ENCODE measurements at regions not wholly inside any gene's neighbourhood (a gene's known extent, or its start where the extent isn't known, plus 50 kb on each side); places are given as distances from the start of the nearest gene placed in this dataset.

DNA sequence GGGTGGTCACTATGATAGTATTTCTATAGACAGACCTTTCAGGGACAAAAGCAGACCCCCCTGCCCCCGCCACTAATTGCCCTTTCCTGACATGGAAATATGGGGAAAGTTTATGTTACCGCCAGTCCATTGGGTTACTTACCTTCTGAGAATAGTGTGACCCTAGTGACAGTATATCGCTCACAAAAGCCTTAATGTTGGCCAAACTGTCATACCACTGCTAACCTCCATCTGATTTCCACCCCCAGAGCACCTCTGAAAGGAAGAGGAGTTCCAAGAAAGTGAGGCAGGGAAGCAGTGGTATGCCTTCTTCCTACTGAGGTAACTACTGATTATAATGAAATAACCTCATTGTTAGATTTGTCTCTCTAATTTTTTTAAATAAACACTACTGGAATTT lies 67.5 kb upstream of the CCDC91 start:
- DNase-seq (no peak), ATAC-seq (ENCODE audit: low read depth) (no peak)
- TF ChIP-seq, protein P1, sequence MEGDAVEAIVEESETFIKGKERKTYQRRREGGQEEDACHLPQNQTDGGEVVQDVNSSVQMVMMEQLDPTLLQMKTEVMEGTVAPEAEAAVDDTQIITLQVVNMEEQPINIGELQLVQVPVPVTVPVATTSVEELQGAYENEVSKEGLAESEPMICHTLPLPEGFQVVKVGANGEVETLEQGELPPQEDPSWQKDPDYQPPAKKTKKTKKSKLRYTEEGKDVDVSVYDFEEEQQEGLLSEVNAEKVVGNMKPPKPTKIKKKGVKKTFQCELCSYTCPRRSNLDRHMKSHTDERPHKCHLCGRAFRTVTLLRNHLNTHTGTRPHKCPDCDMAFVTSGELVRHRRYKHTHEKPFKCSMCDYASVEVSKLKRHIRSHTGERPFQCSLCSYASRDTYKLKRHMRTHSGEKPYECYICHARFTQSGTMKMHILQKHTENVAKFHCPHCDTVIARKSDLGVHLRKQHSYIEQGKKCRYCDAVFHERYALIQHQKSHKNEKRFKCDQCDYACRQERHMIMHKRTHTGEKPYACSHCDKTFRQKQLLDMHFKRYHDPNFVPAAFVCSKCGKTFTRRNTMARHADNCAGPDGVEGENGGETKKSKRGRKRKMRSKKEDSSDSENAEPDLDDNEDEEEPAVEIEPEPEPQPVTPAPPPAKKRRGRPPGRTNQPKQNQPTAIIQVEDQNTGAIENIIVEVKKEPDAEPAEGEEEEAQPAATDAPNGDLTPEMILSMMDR (IDR thresholded peaks at IDR 0.05) = no peak
- intact Hi-C loops (cut with micrococcal nuclease) = no loop called here
- Mint-ChIP-seq H3K27ac (no peak overlapping the region), H3K36me3 (ENCODE audit: low read depth) (no peaks in the 10 kb centered on the region), H3K27me3 (no peaks in the 10 kb centered on the region), H3K4me1 (no peaks in the 10 kb centered on the region), H3K9me3 (no peaks in the 10 kb centered on the region), H3K4me3 (no peak overlapping the region)
- ChIA-PET POLR2A (no interaction called here), CTCF (no interaction called here)

DNA sequence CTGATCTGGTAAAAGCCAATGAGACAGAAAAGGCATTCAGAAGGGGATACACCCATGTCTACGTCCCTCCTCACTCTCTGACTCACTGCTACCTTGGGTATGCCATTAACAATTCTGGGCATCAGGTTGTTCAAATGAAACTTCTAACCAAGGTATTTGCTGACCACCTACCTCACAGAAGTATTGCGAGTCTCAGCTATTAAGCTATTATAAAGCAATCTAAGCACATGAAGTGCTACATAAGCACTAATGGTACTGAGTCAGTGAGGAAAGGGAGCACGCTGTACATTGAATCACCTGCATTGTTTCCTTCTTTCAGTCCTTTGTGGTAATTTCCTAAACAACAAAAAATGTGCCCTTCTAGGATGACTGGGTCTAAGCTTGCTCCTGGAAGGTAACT lies 62.8 kb upstream of the CCDC91 start:
- Mint-ChIP-seq H3K9me3 (no peaks in the 10 kb centered on the region), H3K4me1 (no peaks in the 10 kb centered on the region), H3K36me3 (ENCODE audit: low read depth) (no peaks in the 10 kb centered on the region), H3K27ac (no peak overlapping the region), H3K27me3 (no peaks in the 10 kb centered on the region), H3K4me3 (no peak overlapping the region)
- POLR2A ChIA-PET = no interaction called here
- intact Hi-C loops (cut with micrococcal nuclease) = no loop called here
- CTCF ChIA-PET = no interaction called here
- ATAC-seq (ENCODE audit: low read depth) (no peak), DNase-seq (no peak)
- TF ChIP-seq, protein P1 (IDR thresholded peaks at IDR 0.05) = no peak

DNA sequence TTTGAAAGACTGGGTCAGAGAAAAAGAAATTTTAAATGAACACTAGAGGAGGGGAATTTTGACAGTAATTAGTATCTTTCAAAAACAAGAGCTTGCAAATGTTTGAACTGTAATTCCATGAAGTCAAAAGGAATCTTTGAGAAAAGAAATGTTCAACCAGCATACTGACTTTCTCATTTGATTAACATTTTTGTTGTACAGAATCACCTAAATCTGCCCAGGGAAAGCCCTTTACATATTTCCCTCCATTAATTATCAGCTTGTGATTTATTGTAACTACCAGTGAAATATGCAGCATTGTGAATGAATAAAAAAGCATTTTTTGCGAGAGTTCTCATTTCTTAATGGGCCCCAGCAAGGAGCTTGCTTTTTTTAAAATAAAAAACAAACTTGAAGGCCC lies 61.2 kb upstream of the CCDC91 start:
- DNase-seq (no peak), ATAC-seq (ENCODE audit: low read depth) (no peak)
- H3K27me3 Mint-ChIP-seq = no peaks in the 10 kb centered on the region
- H3K4me3 Mint-ChIP-seq = no peak overlapping the region
- ChIA-PET POLR2A (no interaction called here), CTCF (no interaction called here)
- no peaks in the 10 kb centered on the region for H3K4me1 Mint-ChIP-seq
- intact Hi-C loops (cut with micrococcal nuclease) = no loop called here
- H3K9me3 Mint-ChIP-seq = no peaks in the 10 kb centered on the region
- H3K27ac Mint-ChIP-seq = no peak overlapping the region
- H3K36me3 Mint-ChIP-seq (ENCODE audit: low read depth) = no peaks in the 10 kb centered on the region
- TF ChIP-seq, protein P1 (IDR thresholded peaks at IDR 0.05) = no peak

DNA sequence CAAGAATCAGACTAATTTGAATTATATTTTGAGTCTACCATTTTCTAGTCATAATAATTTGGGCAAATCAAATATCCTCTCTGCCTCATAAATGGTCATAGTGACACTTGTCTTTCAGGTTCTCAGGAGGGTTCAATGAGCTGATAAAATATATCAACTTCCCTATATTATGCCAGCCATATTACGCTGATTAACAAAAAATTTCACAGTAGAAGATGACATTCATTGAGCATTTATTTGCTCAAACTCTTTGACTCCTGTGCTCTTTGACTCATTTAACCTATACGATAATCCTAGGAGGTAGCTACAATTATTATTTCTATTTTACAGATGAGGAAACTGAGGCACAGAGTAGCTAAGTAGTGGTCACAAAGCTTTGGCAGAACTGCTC lies 60.0 kb upstream of the CCDC91 start:
- Mint-ChIP-seq H3K4me1 (no peaks in the 10 kb centered on the region), H3K9me3 (no peaks in the 10 kb centered on the region), H3K27me3 (no peaks in the 10 kb centered on the region), H3K4me3 (no peak overlapping the region), H3K36me3 (ENCODE audit: low read depth) (no peaks in the 10 kb centered on the region), H3K27ac (no peak overlapping the region)
- DNase-seq (no peak), ATAC-seq (ENCODE audit: low read depth) (no peak)
- intact Hi-C loops (cut with micrococcal nuclease) = loop anchor here (10.0 kb wide), 1 partner anchor 515 kb away; no protein-coding TSS in a partner anchor
- POLR2A ChIA-PET = no interaction called here
- CTCF ChIA-PET = no interaction called here
- TF ChIP-seq, protein P1 (IDR thresholded peaks at IDR 0.05) = no peak

DNA sequence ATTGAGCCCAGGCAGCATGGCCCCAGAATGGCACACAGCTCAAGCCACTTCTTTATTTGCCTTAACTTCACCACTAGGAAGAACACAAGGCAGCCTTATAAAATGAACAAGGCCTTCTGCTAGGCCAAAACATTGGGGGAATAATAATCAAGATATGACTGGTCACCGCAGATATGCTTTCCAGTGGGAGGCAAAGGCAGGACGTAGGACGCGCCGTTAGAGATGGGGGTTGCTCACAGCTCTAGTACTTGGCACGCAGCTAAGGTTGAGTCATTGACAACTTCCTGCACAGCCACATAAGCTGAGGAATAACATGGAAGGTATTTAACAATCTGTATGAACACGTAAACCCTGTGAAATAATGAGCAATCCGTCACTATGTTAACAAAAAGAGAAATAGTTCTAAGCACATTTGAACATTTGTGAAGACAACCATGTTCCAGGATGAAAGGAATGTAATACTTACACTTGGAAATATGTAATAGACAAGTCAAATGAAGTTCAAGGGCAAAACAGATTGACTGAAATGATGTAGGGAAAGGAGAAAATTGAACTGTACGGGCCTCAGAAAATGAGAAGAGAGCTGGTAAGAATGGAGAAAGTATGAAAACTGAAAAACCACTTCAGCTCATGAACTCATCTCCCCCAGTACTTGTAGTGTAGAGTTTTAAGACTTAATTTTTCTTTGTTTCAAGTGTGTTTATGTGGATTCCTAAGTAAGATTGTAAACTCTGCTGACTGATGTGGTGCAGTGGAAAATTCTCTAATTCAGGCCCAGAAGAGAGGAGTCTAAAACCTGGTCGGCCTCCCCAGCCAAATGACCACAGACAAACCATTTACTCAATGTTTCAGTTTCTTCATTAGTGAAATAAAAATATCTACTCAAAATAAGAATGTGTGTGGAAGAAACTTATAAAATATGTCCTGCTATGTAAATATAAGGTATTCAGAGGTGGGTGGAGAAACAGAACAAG lies 59.3 kb upstream of the CCDC91 start:
- POLR2A ChIA-PET = no interaction called here
- H3K4me3 Mint-ChIP-seq = no peak overlapping the region
- ATAC-seq (ENCODE audit: low read depth) = no peak
- TF ChIP-seq, protein P1 (IDR thresholded peaks at IDR 0.05) = no peak
- no peaks in the 10 kb centered on the region for H3K9me3 Mint-ChIP-seq
- intact Hi-C loops (cut with micrococcal nuclease) = loop anchor here (10.0 kb wide), 1 partner anchor 514 kb away; no protein-coding TSS in a partner anchor
- CTCF ChIA-PET = interaction anchor here (0.7 kb wide), 1 partner anchor 613 kb away, joined by 3 read pairs; no protein-coding TSS in a partner anchor
- H3K27me3 Mint-ChIP-seq = no peaks in the 10 kb centered on the region
- H3K36me3 Mint-ChIP-seq (ENCODE audit: low read depth) = no peaks in the 10 kb centered on the region
- no peak for DNase-seq
- no peak overlapping the region for H3K27ac Mint-ChIP-seq
- no peaks in the 10 kb centered on the region for H3K4me1 Mint-ChIP-seq
